GM12801 (cell line): ENCODE measurements at regions not wholly inside any gene's neighbourhood (a gene's known extent, or its start where the extent isn't known, plus 50 kb on each side); places are given as distances from the start of the nearest gene placed in this dataset.

Experiments used
- CTCF ChIP-seq: IDR thresholded peaks from one replicate; pipeline ENCODE4 v1.5.1; 2011; ENCODE audit warnings: control low read depth; ENCODE audit not compliant: insufficient read length; ENCODE audit errors: extremely low read depth

GRCh38 chr6:134438837-134439236 lies 120.9 kb upstream of the SGK1 start:
- TF ChIP-seq CTCF = no peak

GRCh38 chr6:134437376-134437775 lies 119.5 kb upstream of the SGK1 start:
- TF ChIP-seq CTCF = no peak

GRCh38 chr6:134436950-134437349 lies 119.0 kb upstream of the SGK1 start:
- TF ChIP-seq CTCF = no peak

GRCh38 chr6:134436281-134436815 lies 118.4 kb upstream of the SGK1 start:
- no peak for TF ChIP-seq CTCF

GRCh38 chr6:134435814-134436280 lies 117.9 kb upstream of the SGK1 start:
- no peak for TF ChIP-seq CTCF

GRCh38 chr6:134434019-134434942 lies 116.4 kb upstream of the SGK1 start:
- no peak for TF ChIP-seq CTCF

GRCh38 chr6:134432036-134432435 lies 114.1 kb upstream of the SGK1 start:
- TF ChIP-seq CTCF = no peak
